ENCODE measurements at regions not wholly inside any gene's neighbourhood (a gene's known extent, or its start where the extent isn't known, plus 50 kb on each side); places are given as distances from the start of the nearest gene placed in this dataset.

GRCh38 chr6:135633573-135633972, 136.0 kb upstream of the AHI1 start:
- ChIA-PET CTCF (ENCODE audit: low intra/inter-chr PET ratio, low total read pairs) (no interaction called here), POLR2A (no interaction called here)
- no peaks in the 10 kb centered on the region for H3K4me1 ChIP-seq (ENCODE audit: insufficient read depth, low read length)
- no peaks in the 10 kb centered on the region for H3K27me3 ChIP-seq (ENCODE audit: control insufficient read depth in 1 of 2, insufficient read depth in 2 of 2, low read length in 2 of 2)
- no peaks in the 10 kb centered on the region for H3K36me3 ChIP-seq (replicated peaks in 1 of 2; ENCODE audit: control insufficient read depth in 1 of 2, insufficient read depth in 2 of 2, low read length in 2 of 2)
- H3K9ac ChIP-seq (ENCODE audit: insufficient read depth, low read depth, low read length) = no peak overlapping the region
- no peak overlapping the region for H2AFZ ChIP-seq (ENCODE audit: low read length)
- H3K9me3 ChIP-seq (ENCODE audit: low read length) = no peaks in the 10 kb centered on the region
- intact Hi-C loops (cut with micrococcal nuclease; ENCODE audit: unreplicated experiment) (no loop called here), in situ Hi-C loops (cut with HindIII; ENCODE audit: extremely low pct_ligation_motif_present, low pct_unique_long_range_greater_than_20kb) (no loop called here)
- H4K20me1 ChIP-seq (ENCODE audit: insufficient read depth, low read length) = no peaks in the 10 kb centered on the region
- BruUV-seq (replicated peaks) = no TSS peak
- H3K79me2 ChIP-seq (ENCODE audit: insufficient read depth, low read length) = no peaks in the 10 kb centered on the region
- 0% methylated on average over 2 of the region's 2 CpGs for WGBS (ENCODE audit: low lambda C conversion rate)
- H3K27ac ChIP-seq (ENCODE audit: extremely low read length, insufficient read depth, low read length) = no peak overlapping the region
- TF ChIP-seq AGO2 (optimal IDR thresholded peaks at IDR 0.05; ENCODE audit: low read depth, low read length) (no peak), DNMT3B (CRISPR knock-in tag; conservative IDR thresholded peaks at IDR 0.05) (no peak), TBX3 (IDR thresholded peaks at IDR 0.05; ENCODE audit: borderline replicate concordance) (no peak), KDM5A (IDR thresholded peaks at IDR 0.05; ENCODE audit: borderline replicate concordance, low read length) (no peak), NONO (IDR thresholded peaks at IDR 0.05) (no peak), NONO (CRISPR knock-in tag; conservative IDR thresholded peaks at IDR 0.05) (no peak), STAT6 (CRISPR knock-in tag; IDR thresholded peaks at IDR 0.05; ENCODE audit: borderline replicate concordance) (no peak), NKX3-1 (CRISPR knock-in tag; IDR thresholded peaks at IDR 0.05) (no peak), NR1H2 (CRISPR knock-in tag; IDR thresholded peaks at IDR 0.05; ENCODE audit: borderline replicate concordance, low read depth) (no peak), TCF7 (IDR thresholded peaks at IDR 0.05; ENCODE audit: low read depth) (no peak), ZBTB38 (CRISPR knock-in tag; IDR thresholded peaks at IDR 0.05) (no peak)
- no peak for FAIRE-seq
- ATAC-seq = no peak
- H3K4me2 ChIP-seq (ENCODE audit: low read depth, low read length) = no peak overlapping the region
- H3K4me3 ChIP-seq (replicated peaks in 1 of 3; ENCODE audit: insufficient read depth in 1 of 3, low read depth in 2 of 3, low read length in 3 of 3) = no peak overlapping the region
- no peak for DNase-seq (ENCODE audit: low spot score)

Measured in HepG2 (cell line).